B cell (primary cell): ENCODE measurements at regions not wholly inside any gene's neighbourhood (a gene's known extent, or its start where the extent isn't known, plus 50 kb on each side); places are given as distances from the start of the nearest gene placed in this dataset. TPM values are rescaled to one million over a fixed set of nuclear protein-coding genes. Genes with fewer than 3 reads are reported as not detected.

ENCODE experiments used
- ATAC-seq: fragments of 200-7000 bp; cut with Tn5 transposase; one replicate; pipeline ENCODE4 v1.10.0; 2021; ENCODE audit warnings: low read depth, mild to moderate bottlenecking, moderate number of reproducible peaks, moderate library complexity
- CTCF ChIA-PET: fragments of 350-600 bp; sonication (Branson Sonifier 250); formaldehyde crosslinking; loops from one replicate; lab custom pipeline; 2021; ENCODE audit warnings: antibody characterized with exemption, inconsistent platforms; lab: Charles Lee
- POLR2A ChIA-PET: fragments of 350-600 bp; sonication (Branson Sonifier 250); formaldehyde crosslinking; loops from one replicate; lab custom pipeline; 2021; ENCODE audit warnings: antibody characterized with exemption; lab: Charles Lee
- DNase-seq: peaks from one replicate; pipeline ENCODE4 v3.0.0; 2013
- H2AFZ ChIP-seq: 2 replicates; pipeline ENCODE4 v1.6.1; 2012; ENCODE audit warnings: mild to moderate bottlenecking, low read depth, low read length; ENCODE audit not compliant: insufficient read depth, poor library complexity, severe bottlenecking
- H3K27ac ChIP-seq, 2 donors: 1 replicate in 1 of 2; 2 replicates in 1 of 2; pipeline ENCODE4 v1.5.1; 2012 to 2013; ENCODE audit warnings: low read length in 2 of 2, mild to moderate bottlenecking in 2 of 2, moderate library complexity in 1 of 2
- H3K27me3 ChIP-seq, 4 experiments: fragments of 200-600 bp in 1 of 4; sonication (generic) in 1 of 4; replicated peaks in 1 of 4; 1 replicate in 2 of 4; 2 replicates in 2 of 4; pipeline versions ENCODE4 v1.6.1 to v1.7.0; 2013 to 2016; ENCODE audit warnings: low read length in 3 of 4, mild to moderate bottlenecking in 2 of 4, mixed read lengths in 1 of 4, moderate library complexity in 1 of 4; ENCODE audit not compliant: insufficient read depth in 4 of 4, control insufficient read depth in 3 of 4; ENCODE audit errors: control extremely low read depth in 1 of 4
- H3K36me3 ChIP-seq, 2 experiments: replicated peaks in 1 of 2; 1 replicate in 1 of 2; 2 replicates in 1 of 2; pipeline versions ENCODE4 v1.6.1 to v1.7.1; 2013; ENCODE audit warnings: low read length in 1 of 2; ENCODE audit not compliant: insufficient read depth in 2 of 2, control insufficient read depth in 1 of 2; ENCODE audit errors: control extremely low read depth in 1 of 2, extremely low read depth in 1 of 2
- H3K4me1 ChIP-seq, 2 donors: fragments of 200-600 bp in 1 of 2; sonication (generic) in 1 of 2; 1 replicate in 1 of 2; 2 replicates in 1 of 2; pipeline versions ENCODE4 v1.5.1 to v1.6.1; 2013 to 2017; ENCODE audit warnings: low read length in 2 of 2; ENCODE audit not compliant: control insufficient read depth in 2 of 2, insufficient read depth in 2 of 2
- H3K4me2 ChIP-seq: replicated peaks from 2 replicates; pipeline ENCODE3; 2012; ENCODE audit warnings: mild to moderate bottlenecking, low read depth, low read length; ENCODE audit not compliant: poor library complexity, severe bottlenecking
- H3K4me3 ChIP-seq, 5 experiments: fragments of 200-600 bp in 1 of 5; sonication (generic) in 1 of 5; 1 replicate in 3 of 5; 2 replicates in 2 of 5; pipeline versions ENCODE4 v1.5.1 to v1.7.0; 2011 to 2016; ENCODE audit warnings: low read length in 4 of 5, mild to moderate bottlenecking in 4 of 5, low read depth in 2 of 5, control low read depth in 1 of 5, moderate library complexity in 1 of 5; ENCODE audit not compliant: insufficient read depth in 1 of 5; ENCODE audit errors: control extremely low read depth in 1 of 5, extremely low read depth in 1 of 5
- H3K79me2 ChIP-seq: fragments of 200-600 bp; sonication (generic); one replicate; pipeline ENCODE4 v1.6.0; 2016; ENCODE audit warnings: low read length; ENCODE audit not compliant: control insufficient read depth, insufficient read depth
- H3K9ac ChIP-seq: fragments of 200-600 bp; sonication (generic); 2 replicates; pipeline ENCODE4 v1.6.1; 2017; ENCODE audit warnings: mild to moderate bottlenecking, low read length, moderate library complexity
- H3K9me3 ChIP-seq, 3 donors: one replicate each; pipeline versions ENCODE4 v1.6.1 to v1.7.1; 2013; ENCODE audit warnings: low read length in 2 of 3; ENCODE audit not compliant: control insufficient read depth in 2 of 3, insufficient read depth in 1 of 3; ENCODE audit errors: control extremely low read depth in 1 of 3
- H4K20me1 ChIP-seq: 2 replicates; pipeline ENCODE4 v1.6.0; 2012; ENCODE audit warnings: mild to moderate bottlenecking, low read length; ENCODE audit not compliant: insufficient read depth, control insufficient read depth, poor library complexity, severe bottlenecking
- H3K27ac Mint-ChIP-seq: one replicate; pipeline ENCODE4 v1.8.0; 2021; ENCODE audit warnings: mixed read lengths
- H3K27me3 Mint-ChIP-seq: one replicate; pipeline ENCODE4 v1.8.0; 2021; ENCODE audit warnings: mixed read lengths
- H3K4me1 Mint-ChIP-seq: one replicate; pipeline ENCODE4 v1.8.0; 2021; ENCODE audit warnings: mixed read lengths
- H3K4me3 Mint-ChIP-seq: one replicate; pipeline ENCODE4 v1.8.0; 2021; ENCODE audit warnings: mixed read lengths
- H3K9me3 Mint-ChIP-seq: one replicate; pipeline ENCODE4 v1.8.0; 2022; ENCODE audit warnings: mixed read lengths; ENCODE audit not compliant: insufficient read depth
- EZH2 ChIP-seq: IDR thresholded peaks from 2 replicates; pipeline ENCODE4 v1.6.1; 2012; ENCODE audit warnings: borderline replicate concordance, low read depth, mild to moderate bottlenecking, moderate library complexity, low read length; ENCODE audit not compliant: insufficient read depth, poor library complexity, severe bottlenecking
- WGBS: methylation state at CpG from one replicate; pipeline ENCODE4 v1.1.5; 2013; ENCODE audit warnings: missing lambda C conversion rate; ENCODE audit not compliant: insufficient coverage; 5-methylcytosine and 5-hydroxymethylcytosine counted together
- intact Hi-C: fragments of 100-400 bp; cut with micrococcal nuclease; formaldehyde crosslinking; loops from one replicate; pipeline ENCODE4 v1.10.0; 2022
- small RNA-seq: library from RNA; depleted of rRNA; stranded (forward); fragments of <200 nt; gene quantifications from one replicate; pipeline ENCODE3, GENCODE V24; 2012; ENCODE audit warnings: low replicate concordance, low read depth; ENCODE audit not compliant: insufficient read length
- TF ChIP-seq, protein P1 (sequence below): fragments of 200-600 bp; IDR thresholded peaks from one replicate; pipeline ENCODE4 v1.8.0; 2022; ENCODE audit warnings: antibody characterized with exemption, mild to moderate bottlenecking

DNA sequence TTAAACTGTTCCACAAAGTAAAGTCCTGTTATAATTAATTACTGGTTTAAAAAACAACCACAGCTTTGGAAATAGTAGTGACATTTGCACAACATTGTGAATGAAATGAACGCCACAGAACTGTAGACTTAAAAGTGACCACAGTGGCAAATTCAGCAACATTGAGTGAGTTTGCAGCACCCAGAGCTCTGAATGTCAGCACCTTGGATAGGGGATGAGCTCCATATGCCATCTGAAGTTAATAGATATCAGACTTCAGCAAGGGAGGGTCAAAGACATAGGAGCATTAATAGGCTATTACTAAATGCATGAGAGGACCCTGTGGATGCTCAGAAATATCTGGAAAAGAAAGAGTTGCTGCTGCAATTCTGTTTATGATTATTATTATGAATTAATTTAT, 55.3 kb upstream of the KCNIP4 start:
- H3K4me1 Mint-ChIP-seq: no peaks in the 10 kb centered on the region
- no peak overlapping the region for H2AFZ ChIP-seq
- H3K4me3 ChIP-seq: no peak overlapping the region
- no peaks in the 10 kb centered on the region for H3K36me3 ChIP-seq
- DNase-seq (no peak), ATAC-seq (no peak)
- H3K9ac ChIP-seq: no peak overlapping the region
- H4K20me1 ChIP-seq: no peaks in the 10 kb centered on the region
- no peaks in the 10 kb centered on the region for H3K27me3 Mint-ChIP-seq
- TF ChIP-seq, protein P1, sequence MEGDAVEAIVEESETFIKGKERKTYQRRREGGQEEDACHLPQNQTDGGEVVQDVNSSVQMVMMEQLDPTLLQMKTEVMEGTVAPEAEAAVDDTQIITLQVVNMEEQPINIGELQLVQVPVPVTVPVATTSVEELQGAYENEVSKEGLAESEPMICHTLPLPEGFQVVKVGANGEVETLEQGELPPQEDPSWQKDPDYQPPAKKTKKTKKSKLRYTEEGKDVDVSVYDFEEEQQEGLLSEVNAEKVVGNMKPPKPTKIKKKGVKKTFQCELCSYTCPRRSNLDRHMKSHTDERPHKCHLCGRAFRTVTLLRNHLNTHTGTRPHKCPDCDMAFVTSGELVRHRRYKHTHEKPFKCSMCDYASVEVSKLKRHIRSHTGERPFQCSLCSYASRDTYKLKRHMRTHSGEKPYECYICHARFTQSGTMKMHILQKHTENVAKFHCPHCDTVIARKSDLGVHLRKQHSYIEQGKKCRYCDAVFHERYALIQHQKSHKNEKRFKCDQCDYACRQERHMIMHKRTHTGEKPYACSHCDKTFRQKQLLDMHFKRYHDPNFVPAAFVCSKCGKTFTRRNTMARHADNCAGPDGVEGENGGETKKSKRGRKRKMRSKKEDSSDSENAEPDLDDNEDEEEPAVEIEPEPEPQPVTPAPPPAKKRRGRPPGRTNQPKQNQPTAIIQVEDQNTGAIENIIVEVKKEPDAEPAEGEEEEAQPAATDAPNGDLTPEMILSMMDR: no peak
- TF ChIP-seq EZH2: no peak
- no peaks in the 10 kb centered on the region for H3K79me2 ChIP-seq
- CTCF ChIA-PET: no interaction called here
- no peaks in the 10 kb centered on the region for H3K9me3 Mint-ChIP-seq
- H3K27ac Mint-ChIP-seq: no peak overlapping the region
- no peak overlapping the region for H3K27ac ChIP-seq
- intact Hi-C loops: no loop called here
- POLR2A ChIA-PET: no interaction called here
- H3K4me2 ChIP-seq: no peak overlapping the region
- H3K9me3 ChIP-seq: no peaks in the 10 kb centered on the region
- H3K4me3 Mint-ChIP-seq: no peak overlapping the region
- H3K27me3 ChIP-seq: no peaks in the 10 kb centered on the region
- WGBS: 100% methylated on average over 1 of the region's 1 CpG
- no peaks in the 10 kb centered on the region for H3K4me1 ChIP-seq

Small RNAs in the stretch of these regions (small RNA-seq; reads per million reads assigned to genes)
- gene RNU6-420P: not detected
